Esophagus muscularis mucosa (tissue), 4 donors: ENCODE measurements at regions not wholly inside any gene's neighbourhood (a gene's known extent, or its start where the extent isn't known, plus 50 kb on each side); places are given as distances from the start of the nearest gene placed in this dataset.

Source experiments
- EP300 ChIP-seq: sonication (generic); formaldehyde crosslinking; IDR thresholded peaks from one replicate; pipeline ENCODE4 v1.6.1; 2017; ENCODE audit warnings: antibody characterized with exemption
- POLR2AphosphoS5 ChIP-seq, 2 donors: sonication (generic); formaldehyde crosslinking; IDR thresholded peaks; one replicate each; pipeline ENCODE4 v1.6.1; 2017; ENCODE audit warnings: antibody characterized with exemption in 2 of 2
- TF ChIP-seq, protein P1 (sequence below), 3 experiments: fragments of 200-600 bp in 2 of 3; fragments of 450-650 bp in 1 of 3; sonication (generic) in 2 of 3; IDR thresholded peaks; one replicate each; pipeline ENCODE4 v1.5.1; 2017 to 2019; ENCODE audit warnings: antibody characterized with exemption in 3 of 3, mild to moderate bottlenecking in 2 of 3, moderate library complexity in 1 of 3

DNA sequence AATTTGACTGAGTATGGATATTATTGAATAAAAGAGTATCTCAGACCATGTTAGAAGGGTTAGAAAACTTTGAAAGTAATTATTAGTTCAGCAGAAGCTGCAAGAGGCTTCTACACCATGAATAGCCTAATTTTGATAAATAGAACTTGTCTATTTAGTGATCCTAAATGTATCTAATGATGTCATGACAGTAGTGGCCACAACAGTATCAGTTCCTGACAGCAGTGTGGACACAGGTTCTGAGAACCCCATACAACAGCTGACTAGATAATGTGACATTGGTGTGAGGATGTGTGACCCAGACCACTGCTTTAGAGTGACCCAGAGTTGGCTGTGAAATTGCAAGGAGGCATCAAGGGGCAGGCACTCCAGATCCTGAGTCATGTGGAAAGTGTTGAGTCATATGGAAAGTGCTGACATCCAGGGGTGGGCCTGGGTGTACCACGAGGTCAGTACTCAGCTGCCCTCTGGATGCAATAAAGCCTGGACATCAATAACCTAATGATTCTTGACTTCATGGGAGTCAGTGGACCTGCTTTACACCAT is 754.7 kb downstream of the DHX35 start:
- TF ChIP-seq, protein P1, sequence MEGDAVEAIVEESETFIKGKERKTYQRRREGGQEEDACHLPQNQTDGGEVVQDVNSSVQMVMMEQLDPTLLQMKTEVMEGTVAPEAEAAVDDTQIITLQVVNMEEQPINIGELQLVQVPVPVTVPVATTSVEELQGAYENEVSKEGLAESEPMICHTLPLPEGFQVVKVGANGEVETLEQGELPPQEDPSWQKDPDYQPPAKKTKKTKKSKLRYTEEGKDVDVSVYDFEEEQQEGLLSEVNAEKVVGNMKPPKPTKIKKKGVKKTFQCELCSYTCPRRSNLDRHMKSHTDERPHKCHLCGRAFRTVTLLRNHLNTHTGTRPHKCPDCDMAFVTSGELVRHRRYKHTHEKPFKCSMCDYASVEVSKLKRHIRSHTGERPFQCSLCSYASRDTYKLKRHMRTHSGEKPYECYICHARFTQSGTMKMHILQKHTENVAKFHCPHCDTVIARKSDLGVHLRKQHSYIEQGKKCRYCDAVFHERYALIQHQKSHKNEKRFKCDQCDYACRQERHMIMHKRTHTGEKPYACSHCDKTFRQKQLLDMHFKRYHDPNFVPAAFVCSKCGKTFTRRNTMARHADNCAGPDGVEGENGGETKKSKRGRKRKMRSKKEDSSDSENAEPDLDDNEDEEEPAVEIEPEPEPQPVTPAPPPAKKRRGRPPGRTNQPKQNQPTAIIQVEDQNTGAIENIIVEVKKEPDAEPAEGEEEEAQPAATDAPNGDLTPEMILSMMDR (IDR thresholded peaks at IDR 0.05) = no peak
- TF ChIP-seq EP300 = no peak
- no peak for TF ChIP-seq POLR2AphosphoS5 (IDR thresholded peaks at IDR 0.05)
